ENCODE measurements at regions not wholly inside any gene's neighbourhood (a gene's known extent, or its start where the extent isn't known, plus 50 kb on each side); places are given as distances from the start of the nearest gene placed in this dataset.
A peak's percentile ranks its signal among the peaks of the same experiment; 100 is the strongest.

GRCh38 chr3:110027446-110028080, 690.2 kb upstream of the DPPA4 start:
- BruUV-seq (replicated peaks), result no TSS peak
- H3K36me3 ChIP-seq (ENCODE audit: insufficient read depth, low read length, poor library complexity, severe bottlenecking), result no peaks in the 10 kb centered on the region
- H3K4me1 ChIP-seq (ENCODE audit: insufficient read depth, low read length, poor library complexity, severe bottlenecking), result peaks cover 16% of the 10 kb centered on the region
- CTCF ChIA-PET, result no interaction called here
- TF ChIP-seq, protein P1, sequence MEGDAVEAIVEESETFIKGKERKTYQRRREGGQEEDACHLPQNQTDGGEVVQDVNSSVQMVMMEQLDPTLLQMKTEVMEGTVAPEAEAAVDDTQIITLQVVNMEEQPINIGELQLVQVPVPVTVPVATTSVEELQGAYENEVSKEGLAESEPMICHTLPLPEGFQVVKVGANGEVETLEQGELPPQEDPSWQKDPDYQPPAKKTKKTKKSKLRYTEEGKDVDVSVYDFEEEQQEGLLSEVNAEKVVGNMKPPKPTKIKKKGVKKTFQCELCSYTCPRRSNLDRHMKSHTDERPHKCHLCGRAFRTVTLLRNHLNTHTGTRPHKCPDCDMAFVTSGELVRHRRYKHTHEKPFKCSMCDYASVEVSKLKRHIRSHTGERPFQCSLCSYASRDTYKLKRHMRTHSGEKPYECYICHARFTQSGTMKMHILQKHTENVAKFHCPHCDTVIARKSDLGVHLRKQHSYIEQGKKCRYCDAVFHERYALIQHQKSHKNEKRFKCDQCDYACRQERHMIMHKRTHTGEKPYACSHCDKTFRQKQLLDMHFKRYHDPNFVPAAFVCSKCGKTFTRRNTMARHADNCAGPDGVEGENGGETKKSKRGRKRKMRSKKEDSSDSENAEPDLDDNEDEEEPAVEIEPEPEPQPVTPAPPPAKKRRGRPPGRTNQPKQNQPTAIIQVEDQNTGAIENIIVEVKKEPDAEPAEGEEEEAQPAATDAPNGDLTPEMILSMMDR (conservative IDR thresholded peaks at IDR 0.05; ENCODE audit: low read depth, low read length), result no peak
- DNase-seq (ENCODE audit: low spot score), result peak; percentile 73
- no peaks in the 10 kb centered on the region for H3K27me3 ChIP-seq (replicated peaks; ENCODE audit: insufficient read depth, low read depth, low read length, poor library complexity)
- H3K27ac ChIP-seq (ENCODE audit: low read depth, low read length, poor library complexity, severe bottlenecking), result peak overlapping the region; percentile 7
- POLR2A ChIA-PET (ENCODE audit: low non-redundant PET), result no interaction called here
- intact Hi-C loops (cut with micrococcal nuclease; ENCODE audit: unreplicated experiment), result no loop called here
- no peaks in the 10 kb centered on the region for H3K9me3 ChIP-seq (ENCODE audit: low read depth, low read length, poor library complexity, severe bottlenecking)
- H3K4me3 ChIP-seq (ENCODE audit: low read depth, low read length, poor library complexity, severe bottlenecking), result no peak overlapping the region

DNA sequence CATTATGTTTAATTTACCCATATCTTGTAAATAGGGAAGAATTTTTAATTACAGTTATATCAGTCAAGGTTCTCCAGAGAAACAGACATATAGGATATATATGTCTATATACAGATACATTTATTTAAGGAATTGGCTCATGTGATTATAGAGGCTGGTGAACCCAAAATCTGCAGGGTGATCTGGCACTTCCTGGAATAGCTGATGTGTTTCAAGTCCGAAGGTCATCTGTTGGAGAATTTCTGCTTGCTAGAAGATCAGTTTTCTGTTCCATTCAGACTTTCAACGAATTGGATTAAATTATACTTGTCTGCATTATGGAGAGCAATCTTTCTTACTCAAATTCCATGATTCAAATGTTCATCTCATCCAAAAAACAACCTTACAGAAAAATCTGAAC, 694.6 kb upstream of the DPPA4 start:
- intact Hi-C loops (cut with micrococcal nuclease; ENCODE audit: unreplicated experiment), result no loop called here
- CTCF ChIA-PET, result no interaction called here
- H3K4me1 ChIP-seq (ENCODE audit: insufficient read depth, low read length, poor library complexity, severe bottlenecking), result peaks cover 11% of the 10 kb centered on the region
- no peak overlapping the region for H3K4me3 ChIP-seq (ENCODE audit: low read depth, low read length, poor library complexity, severe bottlenecking)
- TF ChIP-seq, protein P1 (conservative IDR thresholded peaks at IDR 0.05; ENCODE audit: low read depth, low read length), result no peak
- no peak for TF ChIP-seq EZH2 (IDR thresholded peaks at IDR 0.05; ENCODE audit: borderline replicate concordance, low read depth, low read length, poor library complexity, severe bottlenecking)
- POLR2A ChIA-PET (ENCODE audit: low non-redundant PET), result no interaction called here
- no TSS peak for BruUV-seq (replicated peaks)
- no peak overlapping the region for H3K27ac ChIP-seq (ENCODE audit: low read depth, low read length, poor library complexity, severe bottlenecking)
- DNase-seq (ENCODE audit: low spot score), result no peak
- no peaks in the 10 kb centered on the region for H3K9me3 ChIP-seq (ENCODE audit: low read depth, low read length, poor library complexity, severe bottlenecking)
- no peaks in the 10 kb centered on the region for H3K36me3 ChIP-seq (ENCODE audit: insufficient read depth, low read length, poor library complexity, severe bottlenecking)
- H3K27me3 ChIP-seq (replicated peaks; ENCODE audit: insufficient read depth, low read depth, low read length, poor library complexity), result no peaks in the 10 kb centered on the region

- TF ChIP-seq, protein P1 (conservative IDR thresholded peaks at IDR 0.05; ENCODE audit: low read depth, low read length), result no peak
- TF ChIP-seq EZH2 (IDR thresholded peaks at IDR 0.05; ENCODE audit: borderline replicate concordance, low read depth, low read length, poor library complexity, severe bottlenecking), result no peak
- H3K27me3 ChIP-seq (replicated peaks; ENCODE audit: insufficient read depth, low read depth, low read length, poor library complexity), result no peaks in the 10 kb centered on the region
- H3K27ac ChIP-seq (ENCODE audit: low read depth, low read length, poor library complexity, severe bottlenecking), result no peak overlapping the region
- no peaks in the 10 kb centered on the region for H3K4me1 ChIP-seq (ENCODE audit: insufficient read depth, low read length, poor library complexity, severe bottlenecking)
- no peak overlapping the region for H3K4me3 ChIP-seq (ENCODE audit: low read depth, low read length, poor library complexity, severe bottlenecking)
- ChIA-PET POLR2A (ENCODE audit: low non-redundant PET) (no interaction called here), CTCF (no interaction called here)
- no TSS peak for BruUV-seq (replicated peaks)
- H3K36me3 ChIP-seq (ENCODE audit: insufficient read depth, low read length, poor library complexity, severe bottlenecking), result no peaks in the 10 kb centered on the region
- no peaks in the 10 kb centered on the region for H3K9me3 ChIP-seq (ENCODE audit: low read depth, low read length, poor library complexity, severe bottlenecking)
- intact Hi-C loops (cut with micrococcal nuclease; ENCODE audit: unreplicated experiment), result no loop called here
- DNase-seq (ENCODE audit: low spot score), result no peak
Measured at GRCh38 chr3:110059431-110059830, 722.1 kb upstream of the DPPA4 start.

Data from A673 (cell line).